ENCODE measurements at regions not wholly inside any gene's neighbourhood (a gene's known extent, or its start where the extent isn't known, plus 50 kb on each side); places are given as distances from the start of the nearest gene placed in this dataset.
"Not testable (repeated sequence)": the region's sequence is repeated elsewhere in the genome, so short reads cannot be mapped to it uniquely, and the experiment has no call there.

GRCh38 chr13:21911646-21912298 lies 240.9 kb downstream of the FGF9 start:
- no peak for DNase-seq (ENCODE audit: low read depth in 2 of 2)

- DNase-seq (ENCODE audit: low read depth in 2 of 2): no peak
Measured at GRCh38 chr13:21913010-21913409, 242.1 kb downstream of the FGF9 start.

GRCh38 chr13:21917086-21918015 lies 246.5 kb downstream of the FGF9 start:
- no peak for DNase-seq (ENCODE audit: low read depth in 2 of 2)

- not testable (repeated sequence) for DNase-seq (ENCODE audit: low read depth in 2 of 2)
Measured at GRCh38 chr13:21920802-21921201, 249.9 kb downstream of the FGF9 start.

DNA sequence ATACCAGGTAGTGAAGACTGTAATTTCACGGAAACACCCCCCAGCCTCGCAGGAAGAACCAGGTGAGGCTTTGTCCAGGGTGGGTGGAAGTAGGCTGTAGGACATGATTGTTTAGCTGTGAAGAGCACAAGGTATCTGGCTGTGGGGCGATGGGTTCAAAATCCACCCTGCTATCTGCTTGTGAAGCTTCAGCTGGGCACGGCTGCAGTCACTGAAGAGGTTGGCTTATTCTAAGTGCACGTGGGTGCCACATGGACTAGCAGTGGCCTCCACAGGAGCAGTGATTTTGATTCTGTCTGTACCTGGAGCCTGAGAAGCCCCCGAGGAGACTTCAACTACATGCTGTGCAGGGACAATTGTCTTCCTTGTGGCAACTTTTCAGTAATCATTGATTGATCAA lies 254.1 kb downstream of the FGF9 start:
- DNase-seq (ENCODE audit: low read depth in 2 of 2): no peak

DNA sequence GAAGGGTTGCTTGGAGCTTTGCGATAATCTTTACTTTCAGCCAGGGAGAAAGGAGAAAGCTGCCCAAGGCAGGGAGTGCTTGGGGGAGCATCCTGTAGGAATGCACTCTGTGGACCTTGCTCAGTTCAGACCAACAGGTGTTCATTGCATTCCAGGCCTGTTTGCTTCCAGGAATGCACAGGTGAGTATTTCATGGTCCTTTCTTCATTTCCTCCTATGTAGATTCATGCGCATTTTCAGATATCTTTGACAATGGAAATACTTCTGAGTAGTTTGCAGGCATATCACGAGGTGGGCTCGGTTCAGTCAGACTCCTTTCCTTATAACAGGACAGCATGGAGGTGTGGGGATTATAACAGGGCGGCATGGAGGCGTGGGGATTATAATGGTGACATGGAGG lies 254.8 kb downstream of the FGF9 start:
- no peak for DNase-seq (ENCODE audit: low read depth in 2 of 2)

DNA sequence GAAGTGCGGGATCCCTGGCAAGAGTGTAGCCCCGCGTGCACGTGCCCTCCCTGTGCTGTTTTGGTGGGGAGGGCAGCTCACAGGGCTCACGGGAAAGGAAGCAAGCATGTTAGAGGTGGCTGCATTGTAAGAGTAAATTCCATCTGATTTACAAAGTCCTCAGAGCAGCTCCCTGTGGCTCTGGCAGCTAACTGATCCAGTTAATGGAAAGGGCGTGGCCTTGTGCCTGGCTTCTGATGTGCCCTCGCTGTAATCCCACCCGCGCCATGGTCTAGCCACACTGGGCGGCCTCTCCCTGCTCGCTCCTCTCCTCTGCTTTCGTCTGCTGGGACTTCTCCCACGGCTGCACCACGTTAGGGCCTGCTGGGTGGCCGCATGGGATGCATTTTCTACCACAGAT lies 258.5 kb downstream of the FGF9 start:
- DNase-seq (ENCODE audit: low read depth in 2 of 2): no peak

GRCh38 chr13:21930536-21930935 lies 259.7 kb downstream of the FGF9 start:
- DNase-seq (ENCODE audit: low read depth in 2 of 2): no peak

DNA sequence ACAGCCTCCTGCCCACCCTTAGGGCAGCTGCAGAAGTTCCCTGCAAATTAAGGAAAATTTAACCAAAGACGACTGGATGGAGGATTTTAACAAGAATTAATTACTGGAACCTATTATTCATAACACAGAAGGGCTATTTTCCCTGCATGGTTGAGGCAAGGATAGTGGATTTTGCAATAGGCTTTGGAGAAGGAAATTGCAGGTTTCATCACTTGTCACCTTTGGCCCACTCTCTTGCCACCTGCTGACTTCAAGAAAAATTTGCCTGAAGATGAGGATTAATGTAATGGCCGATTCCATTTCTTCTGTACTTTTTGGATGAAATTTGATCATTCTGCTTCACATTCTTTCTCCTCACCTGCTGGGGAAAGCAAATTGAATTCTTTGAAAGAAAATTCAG lies 261.7 kb downstream of the FGF9 start:
- DNase-seq (ENCODE audit: low read depth in 2 of 2): no peak

DNA sequence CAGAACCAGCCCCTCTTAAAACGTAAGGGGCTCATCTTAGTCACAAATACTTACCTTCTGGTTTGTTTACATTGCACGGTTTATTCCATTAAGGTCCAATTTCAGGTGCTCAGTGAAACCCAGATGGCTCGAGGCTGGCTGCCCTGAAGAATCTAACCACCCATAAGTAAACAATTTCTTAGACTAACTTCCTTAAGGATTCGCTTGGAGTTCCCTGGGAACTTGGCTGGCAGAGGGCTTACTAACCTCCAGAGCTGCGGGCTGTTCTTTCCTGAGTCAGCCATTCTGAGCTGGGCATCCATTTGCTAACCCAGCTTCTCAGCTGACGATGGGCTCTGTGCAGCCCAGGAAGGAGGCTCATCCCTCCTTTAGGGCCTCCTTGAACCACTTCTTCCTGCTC lies 262.1 kb downstream of the FGF9 start:
- no peak for DNase-seq (ENCODE audit: low read depth in 2 of 2)

DNA sequence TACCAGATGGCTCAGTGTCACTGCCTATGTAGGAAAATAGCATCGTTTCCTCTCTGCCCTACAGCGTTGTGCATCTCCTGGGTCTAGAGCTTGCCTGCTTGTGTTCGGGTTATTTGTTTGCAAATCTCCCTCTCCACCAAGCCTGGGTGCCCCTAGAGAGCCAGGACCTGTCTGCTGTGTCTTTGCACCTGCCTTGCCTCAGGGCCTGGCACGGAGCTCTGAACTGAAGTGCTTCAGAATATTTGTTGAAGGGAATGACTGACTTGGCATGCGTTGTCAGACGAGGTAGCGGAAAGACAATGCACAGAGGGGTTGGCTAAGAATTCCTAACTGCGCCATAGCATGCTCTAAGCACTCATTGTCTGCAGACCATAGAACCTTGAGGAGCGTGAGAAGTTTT lies 263.4 kb downstream of the FGF9 start:
- DNase-seq (ENCODE audit: low read depth in 2 of 2): no peak

- DNase-seq (ENCODE audit: low read depth in 2 of 2): no peak
Measured at GRCh38 chr13:21936674-21937073, 265.8 kb downstream of the FGF9 start.

GRCh38 chr13:21938168-21938567 lies 267.3 kb downstream of the FGF9 start:
- no peak for DNase-seq (ENCODE audit: low read depth in 2 of 2)

DNA sequence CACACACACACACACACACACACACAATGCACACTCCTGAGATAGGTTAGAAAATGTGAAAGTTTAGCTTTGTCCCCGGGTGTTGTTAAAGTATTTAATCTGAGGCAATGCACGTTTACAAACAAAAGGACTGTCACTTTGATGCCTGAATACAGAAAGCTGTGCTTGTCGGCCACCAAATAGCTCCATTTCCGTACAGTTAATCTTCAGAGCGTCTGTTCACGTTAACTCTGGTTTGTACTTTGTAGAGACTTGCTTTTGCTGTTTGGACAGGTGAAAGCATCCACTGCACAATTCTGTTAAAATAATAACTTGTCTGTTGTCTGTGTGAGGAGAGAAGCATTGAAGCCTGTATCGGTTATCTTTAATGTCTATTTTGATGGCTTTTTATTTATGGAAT lies 267.8 kb downstream of the FGF9 start:
- DNase-seq (ENCODE audit: low read depth in 2 of 2): no peak

GRCh38 chr13:21942061-21942460 lies 271.2 kb downstream of the FGF9 start:
- DNase-seq (ENCODE audit: low read depth in 2 of 2): no peak

DNA sequence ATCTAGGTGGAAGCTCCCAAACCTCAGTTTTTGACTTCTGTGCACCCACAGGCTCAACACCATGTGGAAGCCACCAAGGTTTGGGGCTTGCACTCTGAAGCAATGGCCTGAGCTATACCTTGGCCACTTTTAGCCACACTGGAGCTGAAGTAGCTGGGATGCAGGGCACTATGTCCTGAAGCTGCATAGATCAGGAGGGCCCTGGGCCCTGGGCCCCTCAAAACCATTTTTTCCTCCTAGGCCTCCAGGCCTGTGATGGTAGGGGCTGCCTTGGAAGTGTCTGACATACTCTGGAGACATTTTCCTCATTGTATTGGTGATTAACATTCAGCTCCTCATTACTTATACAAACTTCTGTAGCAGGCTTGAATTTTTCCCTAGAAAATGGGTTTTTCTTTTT lies 273.7 kb downstream of the FGF9 start:
- no peak for DNase-seq (ENCODE audit: low read depth in 2 of 2)

DNA sequence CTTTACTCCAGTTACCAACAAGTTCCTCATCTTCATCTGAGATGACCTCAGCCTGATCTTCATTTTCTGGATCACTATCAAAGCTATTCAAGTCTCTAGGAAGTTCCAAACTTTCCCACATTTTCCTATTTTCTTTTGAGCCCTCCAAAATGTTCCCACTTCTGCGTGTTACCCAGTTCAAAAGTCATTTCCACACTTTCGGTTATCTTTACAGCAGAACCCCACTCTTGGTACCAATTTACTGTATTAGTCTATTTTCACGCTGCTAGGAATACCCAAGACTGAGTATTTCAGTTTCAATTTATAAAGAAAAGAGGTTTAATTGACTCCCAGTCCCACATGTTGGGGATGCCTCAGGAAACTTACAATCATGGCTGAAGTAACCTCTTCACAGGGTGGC lies 274.3 kb downstream of the FGF9 start:
- no peak for DNase-seq (ENCODE audit: low read depth in 2 of 2)

DNA sequence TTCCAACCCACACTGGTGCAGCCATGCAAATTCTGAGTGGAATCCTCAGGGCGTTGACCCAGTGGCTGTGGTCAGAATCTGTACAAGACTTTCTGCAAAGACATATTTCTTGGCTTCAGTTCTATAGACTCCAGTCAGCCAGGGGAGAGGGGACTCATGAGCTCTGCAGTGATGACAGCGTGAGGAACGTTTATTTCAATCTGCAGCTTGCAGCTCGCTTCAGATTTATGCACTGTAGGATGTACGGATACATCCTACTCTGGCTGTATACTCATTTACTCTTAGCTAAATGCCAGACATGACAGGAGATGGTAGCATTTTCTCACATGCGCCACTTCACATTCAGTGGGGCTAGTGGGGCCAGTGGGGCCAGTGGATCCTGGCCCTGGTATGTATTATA lies 276.1 kb downstream of the FGF9 start:
- DNase-seq (ENCODE audit: low read depth in 2 of 2): no peak

GRCh38 chr13:21948769-21949474 lies 278.0 kb downstream of the FGF9 start:
- DNase-seq (ENCODE audit: low read depth in 2 of 2): no peak

GRCh38 chr13:21949818-21950429 lies 279.1 kb downstream of the FGF9 start:
- no peak for DNase-seq (ENCODE audit: low read depth in 2 of 2)

- DNase-seq (ENCODE audit: low read depth in 2 of 2): no peak
Measured at GRCh38 chr13:21956666-21957065, 285.8 kb downstream of the FGF9 start.

DNA sequence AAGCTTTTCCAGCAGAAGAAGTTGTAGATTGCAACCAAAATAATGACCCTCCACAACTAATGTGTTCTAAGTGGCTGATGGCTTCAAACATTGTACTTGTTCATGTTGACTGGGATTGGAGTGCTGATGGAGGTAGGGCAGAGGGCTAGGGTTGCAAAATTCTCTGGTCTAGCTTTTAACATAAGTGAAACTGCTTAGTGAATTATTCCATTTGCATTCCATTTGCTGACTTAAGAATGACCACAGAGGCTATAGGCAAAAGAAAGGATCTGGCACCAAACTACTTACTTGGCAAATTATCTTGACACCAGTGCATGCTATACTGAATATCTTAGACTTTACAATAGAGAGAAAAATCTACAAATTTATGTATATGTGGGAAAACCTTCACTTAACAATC lies 287.0 kb downstream of the FGF9 start:
- no peak for DNase-seq (ENCODE audit: low read depth in 2 of 2)
